ENCODE measurements at regions not wholly inside any gene's neighbourhood (a gene's known extent, or its start where the extent isn't known, plus 50 kb on each side); places are given as distances from the start of the nearest gene placed in this dataset.

GRCh38 chr6:51553246-51554015, 534.0 kb downstream of the PKHD1 start:
- no peaks in the 10 kb centered on the region for H3K4me1 ChIP-seq (ENCODE audit: control insufficient read depth, insufficient read depth, low read length)
- DNase-seq (ENCODE audit: low read depth, low spot score) (no peak), FAIRE-seq (no peak), ATAC-seq (no peak)
- no peaks in the 10 kb centered on the region for H4K20me1 ChIP-seq (ENCODE audit: control insufficient read depth, insufficient read depth)
- no peak overlapping the region for H3K4me3 ChIP-seq
- no peak for TF ChIP-seq PML (IDR thresholded peaks at IDR 0.05; ENCODE audit: low read length)
- no peak for TF ChIP-seq CTCF (IDR thresholded peaks at IDR 0.05 in 2 of 3, conservative IDR thresholded peaks at IDR 0.05 in 1 of 3; ENCODE audit: control insufficient read depth in 2 of 3, extremely low read depth in 1 of 3, insufficient read depth in 1 of 3, low read depth in 3 of 3, low read length in 3 of 3)
- no peak for TF ChIP-seq EP300 (IDR thresholded peaks at IDR 0.05; ENCODE audit: borderline replicate concordance in 1 of 2, control insufficient read depth in 1 of 2, low read depth in 2 of 2, low read length in 2 of 2)
- TF ChIP-seq YY1 (IDR thresholded peaks at IDR 0.05; ENCODE audit: low read depth, low read length), result no peak
- TF ChIP-seq YBX1 (IDR thresholded peaks at IDR 0.05), result no peak
- H3K9me3 ChIP-seq (replicated peaks; ENCODE audit: control insufficient read depth, insufficient read depth, low read length), result no peaks in the 10 kb centered on the region
- CTCF ChIA-PET, result interaction anchor here (0.6 kb wide), 1 partner anchor 103 kb away, joined by 3 read pairs; no protein-coding TSS in a partner anchor
- H3K27me3 ChIP-seq (replicated peaks in 1 of 2; ENCODE audit: control insufficient read depth in 2 of 2, insufficient read depth in 2 of 2, low read length in 1 of 2), result peaks cover 0 to 4% of the 10 kb centered on the region in 2 experiments; a peak in 1 of 4 replicates
- no peaks in the 10 kb centered on the region for H3K79me2 ChIP-seq (ENCODE audit: control insufficient read depth, insufficient read depth, low read length)
- POLR2A ChIA-PET, result no interaction called here
- intact Hi-C loops (cut with micrococcal nuclease; ENCODE audit: unreplicated experiment) (loop anchor here (10.0 kb wide), 1 partner anchor 461 kb away; no protein-coding TSS in a partner anchor), in situ Hi-C loops (cut with MboI) (no loop called here)
- no peak overlapping the region for H2AFZ ChIP-seq (ENCODE audit: control insufficient read depth, low read depth, low read length)
- BruUV-seq (replicated peaks), result no TSS peak
- 75% methylated on average over 19 of the region's 19 CpGs for WGBS (ENCODE audit: insufficient coverage, insufficient replicate concordance, low lambda C conversion rate, missing lambda C conversion rate)
- RAD21 ChIA-PET (ENCODE audit: unreplicated experiment), result no interaction called here
- no peak overlapping the region for H3K27ac ChIP-seq (ENCODE audit: control insufficient read depth, insufficient read depth)
- SMC1A ChIA-PET (ENCODE audit: uncharacterized antibody, unreplicated experiment), result interaction anchor here (1.1 kb wide), 1 partner anchor 9 kb away, joined by 5 read pairs; no protein-coding TSS in a partner anchor
- H3K4me2 ChIP-seq (ENCODE audit: control insufficient read depth, insufficient read depth), result no peak overlapping the region
- H3K9ac ChIP-seq (ENCODE audit: control insufficient read depth, insufficient read depth, low read length), result no peak overlapping the region
- H3K36me3 ChIP-seq (ENCODE audit: control insufficient read depth in 2 of 2, insufficient read depth in 2 of 2, low read length in 1 of 2), result no peaks in the 10 kb centered on the region

All from GM12878 (cell line).